H9 (cell line): ENCODE measurements at regions not wholly inside any gene's neighbourhood (a gene's known extent, or its start where the extent isn't known, plus 50 kb on each side); places are given as distances from the start of the nearest gene placed in this dataset.

Source experiments
- DNase-seq: peaks from one replicate; pipeline ENCODE4 v3.0.0-alpha.2; 2017
- H2AFZ ChIP-seq: one replicate; pipeline ENCODE4 v1.6.1; 2013; ENCODE audit warnings: mild to moderate bottlenecking, low read length, control low read depth, moderate library complexity
- H2AK5ac ChIP-seq: 2 replicates; pipeline ENCODE4 v1.6.1; 2013; ENCODE audit warnings: low read length, control low read depth, mixed read lengths; ENCODE audit not compliant: insufficient read length
- H2BK120ac ChIP-seq: one replicate; pipeline ENCODE4 v1.6.1; 2013; ENCODE audit warnings: low read depth, mild to moderate bottlenecking, low read length, control low read depth, inconsistent platforms; ENCODE audit not compliant: poor library complexity, severe bottlenecking
- H2BK12ac ChIP-seq: 2 replicates; pipeline ENCODE4 v1.6.1; 2013; ENCODE audit warnings: low read length, control low read depth, mixed read lengths, low read depth; ENCODE audit not compliant: insufficient read length
- H2BK15ac ChIP-seq: 2 replicates; pipeline ENCODE4 v1.6.1; 2013; ENCODE audit warnings: low read depth, low read length, control low read depth
- H2BK20ac ChIP-seq: one replicate; pipeline ENCODE4 v1.6.1; 2013; ENCODE audit warnings: low read depth, mild to moderate bottlenecking, low read length, control low read depth, inconsistent platforms; ENCODE audit not compliant: poor library complexity, severe bottlenecking
- H2BK5ac ChIP-seq: 2 replicates; pipeline ENCODE4 v1.6.1; 2013; ENCODE audit warnings: low read length, control low read depth, mixed read lengths; ENCODE audit not compliant: insufficient read length
- H3K14ac ChIP-seq: 2 replicates; pipeline ENCODE4 v1.6.1; 2013; ENCODE audit warnings: low read length, control low read depth; ENCODE audit not compliant: insufficient read depth
- H3K18ac ChIP-seq: 2 replicates; pipeline ENCODE4 v1.6.1; 2013; ENCODE audit warnings: low read depth, mild to moderate bottlenecking, mixed read lengths, low read length, control low read depth; ENCODE audit not compliant: insufficient read length
- H3K23ac ChIP-seq: 2 replicates; pipeline ENCODE4 v1.6.1; 2013; ENCODE audit warnings: low read length, control low read depth, mixed read lengths, low read depth; ENCODE audit not compliant: insufficient read length
- H3K23me2 ChIP-seq: 2 replicates; pipeline ENCODE4 v1.6.1; 2013; ENCODE audit warnings: low read depth, mild to moderate bottlenecking, mixed read lengths, low read length, control low read depth; ENCODE audit not compliant: insufficient read length, poor library complexity, severe bottlenecking
- H3K27ac ChIP-seq: 2 replicates; pipeline ENCODE4 v1.5.1; 2013; ENCODE audit warnings: low read length, control low read depth, mixed read lengths, low read depth; ENCODE audit not compliant: insufficient read length
- H3K27me3 ChIP-seq: 2 replicates; pipeline ENCODE4 v1.6.1; 2013; ENCODE audit warnings: low read length, control low read depth, inconsistent platforms; ENCODE audit not compliant: insufficient read depth
- H3K4ac ChIP-seq: 2 replicates; pipeline ENCODE4 v1.6.1; 2013; ENCODE audit warnings: low read depth, mild to moderate bottlenecking, control low read depth, inconsistent platforms, low read length, moderate library complexity
- H3K4me1 ChIP-seq: 2 replicates; pipeline ENCODE4 v1.6.1; 2013; ENCODE audit warnings: low read length, control low read depth, inconsistent platforms; ENCODE audit not compliant: insufficient read depth
- H3K4me2 ChIP-seq: 2 replicates; pipeline ENCODE4 v1.6.1; 2013; ENCODE audit warnings: low read length, control low read depth, mixed read lengths; ENCODE audit not compliant: insufficient read length, insufficient read depth
- H3K56ac ChIP-seq: 2 replicates; pipeline ENCODE4 v1.6.1; 2013; ENCODE audit warnings: low read depth, mild to moderate bottlenecking, mixed read lengths, low read length, control low read depth; ENCODE audit not compliant: insufficient read length
- H3K79me1 ChIP-seq: 2 replicates; pipeline ENCODE4 v1.6.1; 2013; ENCODE audit warnings: low read depth, mild to moderate bottlenecking, moderate library complexity, low read length, control low read depth, inconsistent platforms; ENCODE audit not compliant: insufficient read depth, poor library complexity, severe bottlenecking
- H3K79me2 ChIP-seq: 2 replicates; pipeline ENCODE4 v1.6.1; 2013; ENCODE audit warnings: low read length, control low read depth, inconsistent platforms; ENCODE audit not compliant: insufficient read depth
- H3K9ac ChIP-seq: 2 replicates; pipeline ENCODE4 v1.6.1; 2013; ENCODE audit warnings: low read length, control low read depth, mixed read lengths; ENCODE audit not compliant: insufficient read length; ENCODE audit errors: extremely low read depth
- H3K9me3 ChIP-seq: one replicate; pipeline ENCODE4 v1.6.1; 2013; ENCODE audit warnings: low read depth, low read length, inconsistent platforms; ENCODE audit not compliant: control insufficient read depth
- H3T11ph ChIP-seq: one replicate; pipeline ENCODE4 v1.6.1; 2013; ENCODE audit warnings: mild to moderate bottlenecking, low read length, control low read depth, inconsistent platforms
- H4K20me1 ChIP-seq: one replicate; pipeline ENCODE4 v1.6.1; 2013; ENCODE audit not compliant: control insufficient read depth, insufficient read length, insufficient read depth
- H4K5ac ChIP-seq: 2 replicates; pipeline ENCODE4 v1.6.1; 2013; ENCODE audit warnings: low read depth, mild to moderate bottlenecking, mixed read lengths, low read length, control low read depth; ENCODE audit not compliant: insufficient read length
- H4K8ac ChIP-seq: replicated peaks from 2 replicates; pipeline ENCODE4 v1.6.1; 2013; ENCODE audit warnings: low read length, control low read depth, mixed read lengths, low read depth; ENCODE audit not compliant: insufficient read length
- H4K91ac ChIP-seq: 2 replicates; pipeline ENCODE4 v1.6.1; 2013; ENCODE audit warnings: low read depth, mild to moderate bottlenecking, moderate library complexity, mixed read lengths, low read length, control low read depth; ENCODE audit not compliant: insufficient read length
- H3K27ac Mint-ChIP-seq, 3 experiments: 2 replicates in 2 of 3; 3 replicates in 1 of 3; pipeline ENCODE4 v1.8.0; 2020 to 2021; ENCODE audit warnings: mixed read lengths in 3 of 3, mild to moderate bottlenecking in 1 of 3, moderate library complexity in 1 of 3
- H3K27me3 Mint-ChIP-seq: 2 replicates; pipeline ENCODE4 v1.8.0; 2021; ENCODE audit warnings: low read depth, mild to moderate bottlenecking, moderate library complexity, mixed read lengths
- H3K36me3 Mint-ChIP-seq, 3 experiments: 2 replicates in 2 of 3; 3 replicates in 1 of 3; pipeline ENCODE4 v1.8.0; 2020 to 2021; ENCODE audit warnings: low read depth in 3 of 3, mixed read lengths in 3 of 3; ENCODE audit not compliant: insufficient read depth in 1 of 3
- H3K4me1 Mint-ChIP-seq, 2 experiments: 2 replicates each; pipeline ENCODE4 v1.8.0; 2020; ENCODE audit warnings: mixed read lengths in 2 of 2
- H3K4me3 Mint-ChIP-seq, 2 experiments: 2 replicates in 1 of 2; 3 replicates in 1 of 2; pipeline ENCODE4 v1.8.0; 2020 to 2021; ENCODE audit warnings: mild to moderate bottlenecking in 2 of 2, mixed read lengths in 2 of 2, moderate library complexity in 1 of 2
- H3K9me3 Mint-ChIP-seq, 2 experiments: 2 replicates in 1 of 2; 3 replicates in 1 of 2; pipeline ENCODE4 v1.8.0; 2020; ENCODE audit warnings: mild to moderate bottlenecking in 2 of 2, mixed read lengths in 2 of 2, moderate library complexity in 1 of 2
- CTCF ChIP-seq: fragments of 200-600 bp; sonication (generic); conservative IDR thresholded peaks from 3 replicates; pipeline ENCODE4 v1.8.0; 2021; ENCODE audit warnings: antibody characterized with exemption, mild to moderate bottlenecking
- WGBS: extraction: QIAGEN DNeasy Blood & Tissue Kit; methylation state at CpG from one replicate; pipeline ENCODE4 v1.1.7; 2013; ENCODE audit warnings: missing lambda C conversion rate, low lambda C conversion rate, mixed read lengths; ENCODE audit not compliant: insufficient read length; ENCODE audit errors: extremely low coverage; 5-methylcytosine and 5-hydroxymethylcytosine counted together

GRCh38 chr1:220421508-220421907, 106.4 kb upstream of the MARK1 start:
- Histone ChIP-seq H3K56ac (no peak overlapping the region), H3T11ph (no peak overlapping the region), H3K79me1 (no peaks in the 10 kb centered on the region), H3K4ac (no peak overlapping the region), H3K79me2 (no peaks in the 10 kb centered on the region), H4K91ac (no peak overlapping the region), H3K27me3 (no peaks in the 10 kb centered on the region), H2BK12ac (no peak overlapping the region), H2BK5ac (no peak overlapping the region), H3K27ac (no peak overlapping the region), H3K4me2 (no peak overlapping the region), H4K8ac (no peak overlapping the region), H2BK15ac (no peak overlapping the region), H2AK5ac (no peak overlapping the region), H3K23me2 (no peaks in the 10 kb centered on the region), H3K4me1 (peaks cover 7% of the 10 kb centered on the region; the same call in 1 of the 2 replicates), H4K20me1 (no peaks in the 10 kb centered on the region), H3K14ac (no peak overlapping the region), H2AFZ (no peak overlapping the region), H3K9me3 (no peaks in the 10 kb centered on the region), H3K9ac (no peak overlapping the region), H4K5ac (no peak overlapping the region), H2BK20ac (no peak overlapping the region), H3K18ac (no peak overlapping the region), H3K23ac (no peak overlapping the region), H2BK120ac (no peak overlapping the region)
- Mint-ChIP-seq H3K27ac (no peak overlapping the region), H3K27me3 (no peaks in the 10 kb centered on the region), H3K4me1 (peaks cover 10 to 12% of the 10 kb centered on the region in 2 experiments), H3K9me3 (no peaks in the 10 kb centered on the region), H3K4me3 (no peak overlapping the region), H3K36me3 (no peaks in the 10 kb centered on the region)
- no CpG with 5 or more reads among the region's 2 CpGs for WGBS
- no peak for DNase-seq
- no peak for TF ChIP-seq CTCF
